GM23248 (cell line): ENCODE measurements at regions not wholly inside any gene's neighbourhood (a gene's known extent, or its start where the extent isn't known, plus 50 kb on each side); places are given as distances from the start of the nearest gene placed in this dataset.

Experiments
- DNase-seq: peaks from one replicate; pipeline ENCODE4 v3.0.0-alpha.2; 2015
- H2AFZ ChIP-seq: fragments of 200-600 bp; sonication (generic); 2 replicates; pipeline ENCODE4 v1.6.1; 2016; ENCODE audit warnings: antibody characterized with exemption
- H3F3A ChIP-seq: fragments of 200-600 bp; sonication (generic); 2 replicates; pipeline ENCODE4 v1.6.1; 2016; ENCODE audit warnings: mild to moderate bottlenecking, antibody characterized with exemption, mixed run types; ENCODE audit not compliant: insufficient read depth
- H3K27ac ChIP-seq: fragments of 200-600 bp; sonication (generic); 2 replicates; pipeline ENCODE4 v1.5.1; 2016; ENCODE audit warnings: mild to moderate bottlenecking
- H3K27me3 ChIP-seq: fragments of 200-600 bp; sonication (generic); replicated peaks from 2 replicates; pipeline ENCODE4 v1.6.1; 2016; ENCODE audit warnings: mild to moderate bottlenecking; ENCODE audit not compliant: insufficient read depth
- H3K36me3 ChIP-seq: fragments of 200-600 bp; sonication (generic); 2 replicates; pipeline ENCODE4 v1.6.1; 2016; ENCODE audit warnings: low read depth, mild to moderate bottlenecking
- H3K4me1 ChIP-seq: fragments of 200-600 bp; sonication (generic); 2 replicates; pipeline ENCODE4 v1.6.1; 2016; ENCODE audit warnings: mild to moderate bottlenecking; ENCODE audit not compliant: insufficient read depth
- H3K4me2 ChIP-seq: fragments of 200-600 bp; sonication (generic); one replicate; pipeline ENCODE4 v1.6.1; 2016; ENCODE audit warnings: mild to moderate bottlenecking; ENCODE audit not compliant: unreplicated experiment
- H3K4me3 ChIP-seq: fragments of 200-600 bp; sonication (generic); 2 replicates; pipeline ENCODE4 v1.5.1; 2016; ENCODE audit warnings: mild to moderate bottlenecking
- H3K79me2 ChIP-seq: fragments of 200-600 bp; sonication (generic); 2 replicates; pipeline ENCODE4 v1.6.1; 2016; ENCODE audit warnings: mild to moderate bottlenecking; ENCODE audit not compliant: insufficient read depth
- H3K9ac ChIP-seq: fragments of 200-600 bp; sonication (generic); 2 replicates; pipeline ENCODE4 v1.6.1; 2016; ENCODE audit warnings: mild to moderate bottlenecking
- H3K9me2 ChIP-seq: fragments of 200-600 bp; sonication (generic); 2 replicates; pipeline ENCODE4 v1.6.1; 2016; ENCODE audit warnings: mixed run types, mild to moderate bottlenecking, moderate library complexity; ENCODE audit not compliant: insufficient read depth
- H3K9me3 ChIP-seq: fragments of 200-600 bp; sonication (generic); one replicate; pipeline ENCODE4 v1.6.1; 2017; ENCODE audit warnings: low read depth
- H4K20me1 ChIP-seq: fragments of 200-600 bp; sonication (generic); 2 replicates; pipeline ENCODE4 v1.6.0; 2016; ENCODE audit not compliant: insufficient read depth
- EZH2 ChIP-seq: fragments of 200-600 bp; sonication (generic); IDR thresholded peaks from 2 replicates; pipeline ENCODE4 v1.6.1; 2018; ENCODE audit warnings: antibody characterized with exemption, mild to moderate bottlenecking; ENCODE audit not compliant: insufficient read depth, poor library complexity, severe bottlenecking
- EZH2phosphoT487 ChIP-seq: fragments of 200-600 bp; sonication (generic); IDR thresholded peaks from 2 replicates; pipeline ENCODE4 v1.6.1; 2018; ENCODE audit warnings: antibody characterized with exemption, moderate library complexity, mild to moderate bottlenecking, low read depth; ENCODE audit not compliant: insufficient read depth
- WGBS, 2 experiments: methylation state at CpG; one replicate each; pipeline ENCODE4 v1.1.6; 2015 to 2017; ENCODE audit warnings: low lambda C conversion rate in 2 of 2, low coverage in 1 of 2; ENCODE audit errors: missing lambda C conversion rate in 2 of 2; 5-methylcytosine and 5-hydroxymethylcytosine counted together
- in situ Hi-C: fragments of 300-500 bp; cut with MboI; formaldehyde crosslinking; loops from 2 replicates; pipeline ENCODE4 v1.15.0; 2020

- peaks cover 4% of the 10 kb centered on the region; the same call in 1 of the 2 replicates for H3K27me3 ChIP-seq
- in situ Hi-C loops: no loop called here
Observed at GRCh38 chr1:22282364-22282995, 139.6 kb upstream of the WNT4 start.

DNA sequence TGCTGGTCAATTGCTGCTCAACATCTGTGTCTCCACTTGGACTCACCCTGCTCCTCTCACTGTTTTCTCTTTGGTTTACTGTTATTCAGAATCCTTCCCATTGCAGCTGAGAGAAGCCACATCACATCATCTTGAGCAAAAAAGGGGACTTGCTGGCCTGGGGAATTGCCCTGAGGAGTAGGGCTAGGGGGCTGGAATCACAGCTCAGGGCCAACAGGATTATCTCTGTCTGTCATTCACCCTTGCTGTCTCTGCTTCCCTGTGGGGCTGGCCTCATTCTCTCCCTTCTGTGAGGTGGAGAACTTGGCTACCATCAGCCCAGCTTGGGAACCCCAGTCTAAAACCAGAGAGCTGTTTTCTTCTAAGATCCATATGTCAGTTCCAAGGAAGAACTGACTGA, 140.7 kb upstream of the WNT4 start:
- no peaks in the 10 kb centered on the region; the same call in 1 of the 2 replicates for H3K27me3 ChIP-seq
- no peak overlapping the region for H2AFZ ChIP-seq
- H3F3A ChIP-seq: no peaks in the 10 kb centered on the region
- H3K9me2 ChIP-seq: no peaks in the 10 kb centered on the region
- no peak overlapping the region for H3K4me2 ChIP-seq
- no peaks in the 10 kb centered on the region for H3K79me2 ChIP-seq
- no peak for DNase-seq
- TF ChIP-seq EZH2phosphoT487 (no peak), EZH2 (no peak)
- no peak overlapping the region for H3K9ac ChIP-seq
- H3K9me3 ChIP-seq: no peaks in the 10 kb centered on the region
- H3K27ac ChIP-seq: no peak overlapping the region
- no peaks in the 10 kb centered on the region for H3K36me3 ChIP-seq
- H4K20me1 ChIP-seq: no peaks in the 10 kb centered on the region
- H3K4me1 ChIP-seq: no peaks in the 10 kb centered on the region
- no peak overlapping the region for H3K4me3 ChIP-seq
- in situ Hi-C loops: no loop called here

More at GRCh38 chr1:22282364-22282995, 139.6 kb upstream of the WNT4 start:
- no peak overlapping the region for H3K4me3 ChIP-seq
- no peak overlapping the region for H3K9ac ChIP-seq
- H3K27ac ChIP-seq: no peak overlapping the region
- no peaks in the 10 kb centered on the region for H3K9me2 ChIP-seq
- no peaks in the 10 kb centered on the region for H3K79me2 ChIP-seq
- no peak for DNase-seq
- H4K20me1 ChIP-seq: no peaks in the 10 kb centered on the region
- H3K4me1 ChIP-seq: no peaks in the 10 kb centered on the region
- WGBS, 2 experiments: 55 to 64% methylated on average over 13 of the region's 13 CpGs
- no peak overlapping the region for H3K4me2 ChIP-seq
- no peak overlapping the region for H2AFZ ChIP-seq
- TF ChIP-seq EZH2phosphoT487 (no peak), EZH2 (no peak)
- H3K9me3 ChIP-seq: no peaks in the 10 kb centered on the region
- no peaks in the 10 kb centered on the region for H3K36me3 ChIP-seq
- no peaks in the 10 kb centered on the region for H3F3A ChIP-seq

GRCh38 chr1:22284236-22284635, 141.3 kb upstream of the WNT4 start:
- no peaks in the 10 kb centered on the region for H3K36me3 ChIP-seq
- no peak overlapping the region for H3K9ac ChIP-seq
- H3K9me2 ChIP-seq: no peaks in the 10 kb centered on the region
- H2AFZ ChIP-seq: no peak overlapping the region
- 0% methylated on average over 1 of the region's 1 CpG for WGBS, 2 experiments
- H4K20me1 ChIP-seq: no peaks in the 10 kb centered on the region
- H3K79me2 ChIP-seq: no peaks in the 10 kb centered on the region
- H3K4me3 ChIP-seq: no peak overlapping the region
- no peak for DNase-seq
- H3K4me1 ChIP-seq: no peaks in the 10 kb centered on the region
- H3F3A ChIP-seq: no peaks in the 10 kb centered on the region
- no peak overlapping the region for H3K4me2 ChIP-seq
- TF ChIP-seq EZH2: no peak
- no peak for TF ChIP-seq EZH2phosphoT487
- H3K9me3 ChIP-seq: no peaks in the 10 kb centered on the region
- H3K27me3 ChIP-seq: no peaks in the 10 kb centered on the region; the same call in 1 of the 2 replicates
- in situ Hi-C loops: no loop called here
- no peak overlapping the region for H3K27ac ChIP-seq

- no peak overlapping the region for H3K4me2 ChIP-seq
- no peaks in the 10 kb centered on the region for H3K4me1 ChIP-seq
- in situ Hi-C loops: no loop called here
- 78 to 79% methylated on average over 15 of the region's 15 CpGs for WGBS, 2 experiments
- no peaks in the 10 kb centered on the region for H3K79me2 ChIP-seq
- H3K27ac ChIP-seq: no peak overlapping the region
- no peak overlapping the region for H2AFZ ChIP-seq
- no peaks in the 10 kb centered on the region for H4K20me1 ChIP-seq
- DNase-seq: no peak
- no peak overlapping the region for H3K4me3 ChIP-seq
- H3K9me3 ChIP-seq: no peaks in the 10 kb centered on the region
- H3K27me3 ChIP-seq: no peaks in the 10 kb centered on the region; the same call in 1 of the 2 replicates
- H3K9me2 ChIP-seq: no peaks in the 10 kb centered on the region
- TF ChIP-seq EZH2phosphoT487: no peak
- no peaks in the 10 kb centered on the region for H3K36me3 ChIP-seq
- H3K9ac ChIP-seq: no peak overlapping the region
- no peaks in the 10 kb centered on the region for H3F3A ChIP-seq
Observed at GRCh38 chr1:22284906-22285548, 142.1 kb upstream of the WNT4 start.
